ENCODE measurements at regions not wholly inside any gene's neighbourhood (a gene's known extent, or its start where the extent isn't known, plus 50 kb on each side); places are given as distances from the start of the nearest gene placed in this dataset.

DNA sequence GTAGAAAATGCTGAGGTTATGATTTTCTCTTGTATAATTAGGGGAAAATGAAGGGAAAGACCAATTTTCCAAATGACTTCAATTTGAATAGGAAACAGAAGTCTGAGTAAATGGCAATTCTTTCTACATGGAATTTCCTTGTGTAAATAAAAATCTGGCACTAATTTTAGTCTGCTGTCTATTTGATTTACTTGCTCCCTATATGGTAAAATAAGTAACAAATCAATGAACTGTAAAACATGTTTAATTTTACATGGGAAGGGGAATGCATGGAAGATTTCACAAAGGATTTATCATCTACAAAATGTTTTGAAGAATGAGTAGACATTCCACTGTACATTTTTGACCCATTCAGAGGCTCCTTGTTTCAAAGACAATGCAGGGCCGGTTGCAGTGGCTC lies 811.6 kb upstream of the GOT2 start:
- no peak for TF ChIP-seq EZH2phosphoT487 (IDR thresholded peaks at IDR 0.05; ENCODE audit: borderline replicate concordance, low read depth)
- TF ChIP-seq, protein P1, sequence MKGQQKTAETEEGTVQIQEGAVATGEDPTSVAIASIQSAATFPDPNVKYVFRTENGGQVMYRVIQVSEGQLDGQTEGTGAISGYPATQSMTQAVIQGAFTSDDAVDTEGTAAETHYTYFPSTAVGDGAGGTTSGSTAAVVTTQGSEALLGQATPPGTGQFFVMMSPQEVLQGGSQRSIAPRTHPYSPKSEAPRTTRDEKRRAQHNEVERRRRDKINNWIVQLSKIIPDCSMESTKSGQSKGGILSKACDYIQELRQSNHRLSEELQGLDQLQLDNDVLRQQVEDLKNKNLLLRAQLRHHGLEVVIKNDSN (IDR thresholded peaks at IDR 0.05; ENCODE audit: borderline replicate concordance, low read depth), result no peak
- TF ChIP-seq, protein P2, sequence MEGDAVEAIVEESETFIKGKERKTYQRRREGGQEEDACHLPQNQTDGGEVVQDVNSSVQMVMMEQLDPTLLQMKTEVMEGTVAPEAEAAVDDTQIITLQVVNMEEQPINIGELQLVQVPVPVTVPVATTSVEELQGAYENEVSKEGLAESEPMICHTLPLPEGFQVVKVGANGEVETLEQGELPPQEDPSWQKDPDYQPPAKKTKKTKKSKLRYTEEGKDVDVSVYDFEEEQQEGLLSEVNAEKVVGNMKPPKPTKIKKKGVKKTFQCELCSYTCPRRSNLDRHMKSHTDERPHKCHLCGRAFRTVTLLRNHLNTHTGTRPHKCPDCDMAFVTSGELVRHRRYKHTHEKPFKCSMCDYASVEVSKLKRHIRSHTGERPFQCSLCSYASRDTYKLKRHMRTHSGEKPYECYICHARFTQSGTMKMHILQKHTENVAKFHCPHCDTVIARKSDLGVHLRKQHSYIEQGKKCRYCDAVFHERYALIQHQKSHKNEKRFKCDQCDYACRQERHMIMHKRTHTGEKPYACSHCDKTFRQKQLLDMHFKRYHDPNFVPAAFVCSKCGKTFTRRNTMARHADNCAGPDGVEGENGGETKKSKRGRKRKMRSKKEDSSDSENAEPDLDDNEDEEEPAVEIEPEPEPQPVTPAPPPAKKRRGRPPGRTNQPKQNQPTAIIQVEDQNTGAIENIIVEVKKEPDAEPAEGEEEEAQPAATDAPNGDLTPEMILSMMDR (IDR thresholded peaks at IDR 0.05), result no peak
- no peak for TF ChIP-seq TAF1 (IDR thresholded peaks at IDR 0.05; ENCODE audit: borderline replicate concordance, low read depth, low read length)
- TF ChIP-seq RXRA (IDR thresholded peaks at IDR 0.05; ENCODE audit: borderline replicate concordance, low read depth), result no peak
- TF ChIP-seq JUND (IDR thresholded peaks at IDR 0.05), result no peak
- no peak for TF ChIP-seq CHD2 (IDR thresholded peaks at IDR 0.05; ENCODE audit: low read length, partially characterized antibody)
- TF ChIP-seq YY1 (IDR thresholded peaks at IDR 0.05; ENCODE audit: low read depth), result no peak
- TF ChIP-seq, protein P3, sequence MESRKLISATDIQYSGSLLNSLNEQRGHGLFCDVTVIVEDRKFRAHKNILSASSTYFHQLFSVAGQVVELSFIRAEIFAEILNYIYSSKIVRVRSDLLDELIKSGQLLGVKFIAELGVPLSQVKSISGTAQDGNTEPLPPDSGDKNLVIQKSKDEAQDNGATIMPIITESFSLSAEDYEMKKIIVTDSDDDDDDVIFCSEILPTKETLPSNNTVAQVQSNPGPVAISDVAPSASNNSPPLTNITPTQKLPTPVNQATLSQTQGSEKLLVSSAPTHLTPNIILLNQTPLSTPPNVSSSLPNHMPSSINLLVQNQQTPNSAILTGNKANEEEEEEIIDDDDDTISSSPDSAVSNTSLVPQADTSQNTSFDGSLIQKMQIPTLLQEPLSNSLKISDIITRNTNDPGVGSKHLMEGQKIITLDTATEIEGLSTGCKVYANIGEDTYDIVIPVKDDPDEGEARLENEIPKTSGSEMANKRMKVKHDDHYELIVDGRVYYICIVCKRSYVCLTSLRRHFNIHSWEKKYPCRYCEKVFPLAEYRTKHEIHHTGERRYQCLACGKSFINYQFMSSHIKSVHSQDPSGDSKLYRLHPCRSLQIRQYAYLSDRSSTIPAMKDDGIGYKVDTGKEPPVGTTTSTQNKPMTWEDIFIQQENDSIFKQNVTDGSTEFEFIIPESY (IDR thresholded peaks at IDR 0.05; ENCODE audit: borderline replicate concordance, low read depth), result no peak
- no peak for TF ChIP-seq SIN3A (IDR thresholded peaks at IDR 0.05; ENCODE audit: borderline replicate concordance, low read depth, low read length)
- TF ChIP-seq, protein P4, sequence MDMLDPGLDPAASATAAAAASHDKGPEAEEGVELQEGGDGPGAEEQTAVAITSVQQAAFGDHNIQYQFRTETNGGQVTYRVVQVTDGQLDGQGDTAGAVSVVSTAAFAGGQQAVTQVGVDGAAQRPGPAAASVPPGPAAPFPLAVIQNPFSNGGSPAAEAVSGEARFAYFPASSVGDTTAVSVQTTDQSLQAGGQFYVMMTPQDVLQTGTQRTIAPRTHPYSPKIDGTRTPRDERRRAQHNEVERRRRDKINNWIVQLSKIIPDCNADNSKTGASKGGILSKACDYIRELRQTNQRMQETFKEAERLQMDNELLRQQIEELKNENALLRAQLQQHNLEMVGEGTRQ (IDR thresholded peaks at IDR 0.05; ENCODE audit: borderline replicate concordance, low read depth, low read length), result no peak
- no peak for TF ChIP-seq MEF2A (IDR thresholded peaks at IDR 0.05; ENCODE audit: borderline replicate concordance, low read depth)
- TF ChIP-seq, protein P5, sequence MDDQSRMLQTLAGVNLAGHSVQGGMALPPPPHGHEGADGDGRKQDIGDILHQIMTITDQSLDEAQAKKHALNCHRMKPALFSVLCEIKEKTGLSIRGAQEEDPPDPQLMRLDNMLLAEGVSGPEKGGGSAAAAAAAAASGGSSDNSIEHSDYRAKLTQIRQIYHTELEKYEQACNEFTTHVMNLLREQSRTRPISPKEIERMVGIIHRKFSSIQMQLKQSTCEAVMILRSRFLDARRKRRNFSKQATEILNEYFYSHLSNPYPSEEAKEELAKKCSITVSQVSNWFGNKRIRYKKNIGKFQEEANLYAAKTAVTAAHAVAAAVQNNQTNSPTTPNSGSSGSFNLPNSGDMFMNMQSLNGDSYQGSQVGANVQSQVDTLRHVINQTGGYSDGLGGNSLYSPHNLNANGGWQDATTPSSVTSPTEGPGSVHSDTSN (IDR thresholded peaks at IDR 0.05), result no peak
- no peak for TF ChIP-seq FOSL2 (IDR thresholded peaks at IDR 0.05; ENCODE audit: borderline replicate concordance, low read depth)

Measured in SK-N-SH (cell line).